T-cell (primary cell): ENCODE measurements at regions not wholly inside any gene's neighbourhood (a gene's known extent, or its start where the extent isn't known, plus 50 kb on each side); places are given as distances from the start of the nearest gene placed in this dataset.

Source experiments
- ATAC-seq, 4 experiments: fragments of 200-7000 bp in 3 of 4; fragments of 150-1000 bp in 1 of 4; cut with Tn5 transposase; replicated peaks in 1 of 4; 1 replicate in 3 of 4; 2 replicates in 1 of 4; pipeline ENCODE4 v1.10.0; 2021; ENCODE audit warnings: moderate library complexity in 3 of 4, mild to moderate bottlenecking in 2 of 4, moderate number of reproducible peaks in 1 of 4
- CTCF ChIA-PET, 2 donors: fragments of 300-600 bp; sonication (Branson Sonifier 250); formaldehyde crosslinking; loops; one replicate each; lab custom pipeline; 2022; ENCODE audit warnings: antibody characterized with exemption in 2 of 2; lab: Charles Lee
- POLR2A ChIA-PET, 2 donors: fragments of 300-600 bp; sonication (Branson Sonifier 250); formaldehyde crosslinking; loops; one replicate each; lab custom pipeline; 2022; ENCODE audit warnings: antibody characterized with exemption in 2 of 2; lab: Charles Lee
- DNase-seq, 35 experiments: peaks; one replicate each; pipeline versions ENCODE4 v3.0.0 to v3.0.0-alpha.2; 2013 to 2023
- H3K27ac ChIP-seq: one replicate; pipeline ENCODE4 v1.5.1; 2013; ENCODE audit warnings: low read length
- H3K27me3 ChIP-seq, 2 experiments: replicated peaks in 1 of 2; 1 replicate in 1 of 2; 2 replicates in 1 of 2; pipeline versions ENCODE4 v1.6.1 to v1.7.0; 2013; ENCODE audit warnings: low read length in 1 of 2, mixed read lengths in 1 of 2; ENCODE audit not compliant: control insufficient read depth in 2 of 2, insufficient read depth in 2 of 2; ENCODE audit errors: extremely low read depth in 1 of 2
- H3K36me3 ChIP-seq, 2 donors: 1 replicate in 1 of 2; 2 replicates in 1 of 2; pipeline versions ENCODE4 v1.6.1 to v1.7.0; 2013; ENCODE audit warnings: low read length in 1 of 2; ENCODE audit not compliant: control insufficient read depth in 2 of 2, insufficient read depth in 1 of 2; ENCODE audit errors: extremely low read depth in 1 of 2
- H3K4me1 ChIP-seq, 2 experiments: 1 replicate in 1 of 2; 2 replicates in 1 of 2; pipeline versions ENCODE4 v1.6.1 to v1.7.0; 2013; ENCODE audit warnings: low read length in 2 of 2, mixed read lengths in 1 of 2; ENCODE audit not compliant: insufficient read depth in 2 of 2, control insufficient read depth in 1 of 2; ENCODE audit errors: extremely low read depth in 1 of 2
- H3K4me3 ChIP-seq, 2 donors: 1 replicate in 1 of 2; 2 replicates in 1 of 2; pipeline versions ENCODE4 v1.5.1 to v1.7.0; 2013; ENCODE audit warnings: mild to moderate bottlenecking in 2 of 2, low read length in 1 of 2, moderate library complexity in 1 of 2; ENCODE audit not compliant: control insufficient read depth in 1 of 2; ENCODE audit errors: extremely low read depth in 1 of 2
- H3K9me3 ChIP-seq: 2 replicates; pipeline ENCODE4 v1.7.0; 2013
- H3K27ac Mint-ChIP-seq, 2 donors: one replicate each; pipeline ENCODE4 v1.8.0; 2020 to 2021; ENCODE audit warnings: mild to moderate bottlenecking in 2 of 2, mixed read lengths in 2 of 2
- H3K27me3 Mint-ChIP-seq, 2 donors: one replicate each; pipeline ENCODE4 v1.8.0; 2021 to 2022; ENCODE audit warnings: mixed read lengths in 2 of 2
- H3K36me3 Mint-ChIP-seq: one replicate; pipeline ENCODE4 v1.8.0; 2021; ENCODE audit warnings: mixed read lengths
- H3K4me1 Mint-ChIP-seq, 3 donors: one replicate each; pipeline ENCODE4 v1.8.0; 2020 to 2022; ENCODE audit warnings: mixed read lengths in 3 of 3, mild to moderate bottlenecking in 1 of 3
- H3K4me3 Mint-ChIP-seq, 3 donors: one replicate each; pipeline ENCODE4 v1.8.0; 2020 to 2022; ENCODE audit warnings: mild to moderate bottlenecking in 3 of 3, mixed read lengths in 3 of 3, moderate library complexity in 3 of 3
- H3K9me3 Mint-ChIP-seq, 3 donors: one replicate each; pipeline ENCODE4 v1.8.0; 2020 to 2022; ENCODE audit warnings: mixed read lengths in 3 of 3
- WGBS: methylation state at CpG from one replicate; pipeline ENCODE4 v1.1.5; 2013; ENCODE audit warnings: missing lambda C conversion rate; ENCODE audit not compliant: insufficient coverage; 5-methylcytosine and 5-hydroxymethylcytosine counted together

DNA sequence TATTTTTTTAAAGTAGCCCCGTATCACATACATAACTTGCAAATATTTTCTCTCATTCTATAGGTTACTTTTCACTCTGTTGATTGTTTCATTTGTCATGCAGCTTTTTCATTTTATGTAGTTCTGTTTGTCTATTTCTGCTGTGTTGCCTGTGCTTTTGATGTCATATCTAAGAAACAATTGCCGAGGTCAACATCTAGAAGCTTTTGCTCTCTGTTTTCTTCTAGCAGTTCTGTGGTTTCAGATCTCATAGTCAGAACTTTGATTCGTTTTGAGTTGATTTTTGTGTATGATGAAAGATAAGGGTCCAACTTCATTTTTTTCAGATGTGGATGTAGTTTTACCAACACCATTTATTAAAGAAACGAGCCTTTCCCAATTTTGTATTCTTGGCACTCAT, 79.5 kb downstream of the CD200 start:
- no peak overlapping the region for H3K27ac Mint-ChIP-seq

GRCh38 chr3:112413074-112413473, 80.1 kb downstream of the CD200 start:
- no peak for DNase-seq
- no peaks in the 10 kb centered on the region for H3K9me3 ChIP-seq
- Mint-ChIP-seq H3K27ac (no peak overlapping the region), H3K9me3 (no peaks in the 10 kb centered on the region), H3K36me3 (no peaks in the 10 kb centered on the region), H3K4me1 (peaks cover 9 to 12% (median 10%) of the 10 kb centered on the region in 3 donors), H3K27me3 (no peaks in the 10 kb centered on the region), H3K4me3 (no peak overlapping the region)
- H3K27ac ChIP-seq: no peak overlapping the region
- no peak for ATAC-seq
- ChIA-PET POLR2A (interaction anchor here in 1 of 2 donors (1.0 kb wide), 1 partner anchor 101 kb away, joined by 4 read pairs; no protein-coding TSS in a partner anchor), CTCF (interaction anchor here in 1 of 2 donors (0.6 kb wide), 1 partner anchor 81 kb away, joined by 3 read pairs; no protein-coding TSS in a partner anchor)
- H3K4me1 ChIP-seq: no peaks in the 10 kb centered on the region
- H3K4me3 ChIP-seq: no peak overlapping the region
- H3K36me3 ChIP-seq: no peaks in the 10 kb centered on the region
- 83% methylated on average over 1 of the region's 1 CpG for WGBS
- H3K27me3 ChIP-seq: peaks cover 0 to 5% of the 10 kb centered on the region in 2 experiments

More for the DNA sequence above, 79.5 kb downstream of the CD200 start:
- POLR2A ChIA-PET: interaction anchor here (0.6 to 1.0 kb wide), 2 partner anchors 59 to 102 kb away, joined by 3 to 4 read pairs; no protein-coding TSS in a partner anchor
- Mint-ChIP-seq H3K4me1 (peaks cover 13 to 17% (median 16%) of the 10 kb centered on the region in 3 donors), H3K4me3 (no peak overlapping the region), H3K9me3 (no peaks in the 10 kb centered on the region), H3K36me3 (no peaks in the 10 kb centered on the region), H3K27me3 (no peaks in the 10 kb centered on the region)
- peaks cover 0 to 5% of the 10 kb centered on the region in 2 experiments for H3K27me3 ChIP-seq
- no peak overlapping the region for H3K27ac ChIP-seq
- WGBS: no CpG with 5 or more reads among the region's 4 CpGs
- CTCF ChIA-PET: no interaction called here
- no peak for ATAC-seq
- DNase-seq: no peak
- H3K4me1 ChIP-seq: no peaks in the 10 kb centered on the region
- no peak overlapping the region for H3K4me3 ChIP-seq
- no peaks in the 10 kb centered on the region for H3K9me3 ChIP-seq
- H3K36me3 ChIP-seq: no peaks in the 10 kb centered on the region

- Mint-ChIP-seq H3K9me3 (no peaks in the 10 kb centered on the region), H3K27ac (no peak overlapping the region), H3K4me3 (no peak overlapping the region), H3K4me1 (peaks cover 9 to 12% (median 10%) of the 10 kb centered on the region in 3 donors), H3K36me3 (no peaks in the 10 kb centered on the region), H3K27me3 (no peaks in the 10 kb centered on the region)
- POLR2A ChIA-PET: no interaction called here
- no peaks in the 10 kb centered on the region for H3K4me1 ChIP-seq
- H3K36me3 ChIP-seq: no peaks in the 10 kb centered on the region
- H3K27ac ChIP-seq: no peak overlapping the region
- CTCF ChIA-PET: interaction anchor here in 1 of 2 donors (0.6 kb wide), 1 partner anchor 82 kb away, joined by 3 read pairs; no protein-coding TSS in a partner anchor
- H3K9me3 ChIP-seq: no peaks in the 10 kb centered on the region
- ATAC-seq (no peak), DNase-seq (no peak)
- WGBS: 100% methylated on average over 1 of the region's 3 CpGs
- peaks cover 0 to 5% of the 10 kb centered on the region in 2 experiments for H3K27me3 ChIP-seq
- H3K4me3 ChIP-seq: no peak overlapping the region
These were observed 80.8 kb downstream of the CD200 start for GRCh38 chr3:112413722-112414121.
